ENCODE measurements at regions not wholly inside any gene's neighbourhood (a gene's known extent, or its start where the extent isn't known, plus 50 kb on each side); places are given as distances from the start of the nearest gene placed in this dataset.

- Histone ChIP-seq H3K9me3 (ENCODE audit: insufficient read depth, low read length) (no peaks in the 10 kb centered on the region), H3K36me3 (ENCODE audit: insufficient read depth, insufficient read length, low read length) (no peaks in the 10 kb centered on the region), H3K4me1 (ENCODE audit: insufficient read depth, insufficient read length) (no peaks in the 10 kb centered on the region), H3K27me3 (ENCODE audit: insufficient read depth, insufficient read length) (no peaks in the 10 kb centered on the region), H3K9ac (ENCODE audit: insufficient read length, low read depth) (no peak overlapping the region), H3K4me3 (ENCODE audit: insufficient read length, low read depth) (no peak overlapping the region)
- TF ChIP-seq SUZ12 (IDR thresholded peaks at IDR 0.05; ENCODE audit: extremely low read depth, insufficient read depth, insufficient read length) = no peak
- TF ChIP-seq YY1 (IDR thresholded peaks at IDR 0.05; ENCODE audit: insufficient read depth, insufficient read length) = no peak
- no peak for TF ChIP-seq ZNF274 (IDR thresholded peaks at IDR 0.05; ENCODE audit: low read depth, low read length)
- DNase-seq (ENCODE audit: low read depth, low spot score) = no peak
These were observed 106.5 kb upstream of the RAB11FIP2 start for GRCh38 chr10:118153287-118153686.

- H3K4me3 ChIP-seq (ENCODE audit: insufficient read length, low read depth) = no peak overlapping the region
- H3K4me1 ChIP-seq (ENCODE audit: insufficient read depth, insufficient read length) = no peaks in the 10 kb centered on the region
- DNase-seq (ENCODE audit: low read depth, low spot score) = no peak
- TF ChIP-seq ZNF274 (IDR thresholded peaks at IDR 0.05; ENCODE audit: low read depth, low read length) = no peak
- no peak for TF ChIP-seq SUZ12 (IDR thresholded peaks at IDR 0.05; ENCODE audit: extremely low read depth, insufficient read depth, insufficient read length)
- H3K27me3 ChIP-seq (ENCODE audit: insufficient read depth, insufficient read length) = no peaks in the 10 kb centered on the region
- no peak overlapping the region for H3K9ac ChIP-seq (ENCODE audit: insufficient read length, low read depth)
- no peaks in the 10 kb centered on the region for H3K9me3 ChIP-seq (ENCODE audit: insufficient read depth, low read length)
- H3K36me3 ChIP-seq (ENCODE audit: insufficient read depth, insufficient read length, low read length) = no peaks in the 10 kb centered on the region
These were observed 104.7 kb upstream of the RAB11FIP2 start for GRCh38 chr10:118151461-118151860.

GRCh38 chr10:118148247-118148646 is 101.5 kb upstream of the RAB11FIP2 start:
- no peak for TF ChIP-seq YY1 (IDR thresholded peaks at IDR 0.05; ENCODE audit: insufficient read depth, insufficient read length)
- no peak for TF ChIP-seq SUZ12 (IDR thresholded peaks at IDR 0.05; ENCODE audit: extremely low read depth, insufficient read depth, insufficient read length)
- TF ChIP-seq ZNF274 (IDR thresholded peaks at IDR 0.05; ENCODE audit: low read depth, low read length) = no peak
- DNase-seq (ENCODE audit: low read depth, low spot score) = no peak
- no peaks in the 10 kb centered on the region for H3K9me3 ChIP-seq (ENCODE audit: insufficient read depth, low read length)
- no peaks in the 10 kb centered on the region for H3K4me1 ChIP-seq (ENCODE audit: insufficient read depth, insufficient read length)
- H3K9ac ChIP-seq (ENCODE audit: insufficient read length, low read depth) = no peak overlapping the region
- no peaks in the 10 kb centered on the region for H3K27me3 ChIP-seq (ENCODE audit: insufficient read depth, insufficient read length)
- no peak overlapping the region for H3K4me3 ChIP-seq (ENCODE audit: insufficient read length, low read depth)
- H3K36me3 ChIP-seq (ENCODE audit: insufficient read depth, insufficient read length, low read length) = no peaks in the 10 kb centered on the region

GRCh38 chr10:118145256-118145655 is 98.5 kb upstream of the RAB11FIP2 start:
- Histone ChIP-seq H3K4me3 (ENCODE audit: insufficient read length, low read depth) (no peak overlapping the region), H3K9ac (ENCODE audit: insufficient read length, low read depth) (no peak overlapping the region), H3K36me3 (ENCODE audit: insufficient read depth, insufficient read length, low read length) (no peaks in the 10 kb centered on the region), H3K27me3 (ENCODE audit: insufficient read depth, insufficient read length) (no peaks in the 10 kb centered on the region), H3K4me1 (ENCODE audit: insufficient read depth, insufficient read length) (no peaks in the 10 kb centered on the region), H3K9me3 (ENCODE audit: insufficient read depth, low read length) (no peaks in the 10 kb centered on the region)
- TF ChIP-seq ZNF274 (IDR thresholded peaks at IDR 0.05; ENCODE audit: low read depth, low read length) = no peak
- TF ChIP-seq YY1 (IDR thresholded peaks at IDR 0.05; ENCODE audit: insufficient read depth, insufficient read length) = no peak
- no peak for TF ChIP-seq SUZ12 (IDR thresholded peaks at IDR 0.05; ENCODE audit: extremely low read depth, insufficient read depth, insufficient read length)
- no peak for DNase-seq (ENCODE audit: low read depth, low spot score)

DNA sequence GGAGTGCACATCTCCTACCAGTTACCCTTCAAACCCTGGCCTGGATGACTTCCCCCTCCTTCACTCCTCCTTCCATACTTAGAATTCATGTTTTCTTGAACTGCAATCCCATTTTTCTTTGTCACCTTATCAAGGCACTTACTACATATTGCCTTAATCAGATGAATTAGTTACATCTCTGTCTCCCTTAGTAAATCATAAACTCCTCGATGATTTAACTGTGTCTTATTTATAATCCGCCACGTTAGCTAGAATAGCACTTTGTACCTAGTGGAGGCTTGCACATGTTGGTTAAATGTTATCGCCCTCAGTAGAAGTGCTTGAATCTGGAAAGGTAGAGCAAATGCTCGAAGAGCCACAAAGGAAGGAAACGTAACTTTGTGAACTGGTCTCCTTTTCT is 94.7 kb upstream of the RAB11FIP2 start:
- DNase-seq (ENCODE audit: low read depth, low spot score) = no peak
- Histone ChIP-seq H3K36me3 (ENCODE audit: insufficient read depth, insufficient read length, low read length) (no peaks in the 10 kb centered on the region), H3K9me3 (ENCODE audit: insufficient read depth, low read length) (no peaks in the 10 kb centered on the region), H3K4me1 (ENCODE audit: insufficient read depth, insufficient read length) (no peaks in the 10 kb centered on the region), H3K4me3 (ENCODE audit: insufficient read length, low read depth) (no peak overlapping the region), H3K9ac (ENCODE audit: insufficient read length, low read depth) (no peak overlapping the region), H3K27me3 (ENCODE audit: insufficient read depth, insufficient read length) (no peaks in the 10 kb centered on the region)
- TF ChIP-seq SUZ12 (IDR thresholded peaks at IDR 0.05; ENCODE audit: extremely low read depth, insufficient read depth, insufficient read length) (no peak), ZNF274 (IDR thresholded peaks at IDR 0.05; ENCODE audit: low read depth, low read length) (no peak), YY1 (IDR thresholded peaks at IDR 0.05; ENCODE audit: insufficient read depth, insufficient read length) (no peak)

GRCh38 chr10:118139321-118139720 is 92.6 kb upstream of the RAB11FIP2 start:
- DNase-seq (ENCODE audit: low read depth, low spot score) = no peak
- H3K4me3 ChIP-seq (ENCODE audit: insufficient read length, low read depth) = no peak overlapping the region
- H3K36me3 ChIP-seq (ENCODE audit: insufficient read depth, insufficient read length, low read length) = no peaks in the 10 kb centered on the region
- H3K4me1 ChIP-seq (ENCODE audit: insufficient read depth, insufficient read length) = no peaks in the 10 kb centered on the region
- TF ChIP-seq SUZ12 (IDR thresholded peaks at IDR 0.05; ENCODE audit: extremely low read depth, insufficient read depth, insufficient read length) (no peak), YY1 (IDR thresholded peaks at IDR 0.05; ENCODE audit: insufficient read depth, insufficient read length) (no peak), ZNF274 (IDR thresholded peaks at IDR 0.05; ENCODE audit: low read depth, low read length) (no peak)
- H3K9ac ChIP-seq (ENCODE audit: insufficient read length, low read depth) = no peak overlapping the region
- H3K27me3 ChIP-seq (ENCODE audit: insufficient read depth, insufficient read length) = no peaks in the 10 kb centered on the region
- H3K9me3 ChIP-seq (ENCODE audit: insufficient read depth, low read length) = no peaks in the 10 kb centered on the region

DNA sequence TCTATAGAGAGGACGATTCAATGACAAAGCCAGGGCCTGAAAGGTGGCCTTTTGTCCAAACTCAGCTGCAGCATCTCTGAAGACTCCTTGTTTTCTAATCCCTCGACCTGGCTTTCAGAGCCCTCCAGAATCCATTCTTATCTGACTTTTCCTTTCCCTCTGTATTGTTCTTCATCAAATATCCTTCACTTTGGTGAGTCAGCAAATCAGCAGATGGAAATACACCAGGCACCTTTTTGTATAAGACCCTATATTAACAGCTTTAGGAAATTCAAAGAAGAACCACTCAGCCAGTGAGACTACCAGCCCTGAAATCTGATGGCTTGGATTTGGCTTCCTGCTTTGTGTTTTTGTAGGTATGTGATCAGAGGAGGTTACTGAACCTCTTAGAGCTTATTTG is 81.9 kb upstream of the RAB11FIP2 start:
- Histone ChIP-seq H3K4me3 (ENCODE audit: insufficient read length, low read depth) (no peak overlapping the region), H3K4me1 (ENCODE audit: insufficient read depth, insufficient read length) (no peaks in the 10 kb centered on the region), H3K9ac (ENCODE audit: insufficient read length, low read depth) (no peak overlapping the region), H3K27me3 (ENCODE audit: insufficient read depth, insufficient read length) (no peaks in the 10 kb centered on the region), H3K9me3 (ENCODE audit: insufficient read depth, low read length) (no peaks in the 10 kb centered on the region), H3K36me3 (ENCODE audit: insufficient read depth, insufficient read length, low read length) (no peaks in the 10 kb centered on the region)
- DNase-seq (ENCODE audit: low read depth, low spot score) = no peak
- TF ChIP-seq SUZ12 (IDR thresholded peaks at IDR 0.05; ENCODE audit: extremely low read depth, insufficient read depth, insufficient read length) (no peak), YY1 (IDR thresholded peaks at IDR 0.05; ENCODE audit: insufficient read depth, insufficient read length) (no peak), ZNF274 (IDR thresholded peaks at IDR 0.05; ENCODE audit: low read depth, low read length) (no peak)

GRCh38 chr10:118118716-118119115 is 72.0 kb upstream of the RAB11FIP2 start:
- H3K9ac ChIP-seq (ENCODE audit: insufficient read length, low read depth) = no peak overlapping the region
- no peak overlapping the region for H3K4me3 ChIP-seq (ENCODE audit: insufficient read length, low read depth)
- no peaks in the 10 kb centered on the region for H3K9me3 ChIP-seq (ENCODE audit: insufficient read depth, low read length)
- H3K4me1 ChIP-seq (ENCODE audit: insufficient read depth, insufficient read length) = no peaks in the 10 kb centered on the region
- no peak for DNase-seq (ENCODE audit: low read depth, low spot score)
- TF ChIP-seq SUZ12 (IDR thresholded peaks at IDR 0.05; ENCODE audit: extremely low read depth, insufficient read depth, insufficient read length) = no peak
- no peak for TF ChIP-seq ZNF274 (IDR thresholded peaks at IDR 0.05; ENCODE audit: low read depth, low read length)
- TF ChIP-seq YY1 (IDR thresholded peaks at IDR 0.05; ENCODE audit: insufficient read depth, insufficient read length) = no peak
- H3K27me3 ChIP-seq (ENCODE audit: insufficient read depth, insufficient read length) = no peaks in the 10 kb centered on the region
- no peaks in the 10 kb centered on the region for H3K36me3 ChIP-seq (ENCODE audit: insufficient read depth, insufficient read length, low read length)
